CD14-positive monocyte (primary cell): ENCODE measurements at regions not wholly inside any gene's neighbourhood (a gene's known extent, or its start where the extent isn't known, plus 50 kb on each side); places are given as distances from the start of the nearest gene placed in this dataset.
A peak's percentile ranks its signal among the peaks of the same experiment; 100 is the strongest.

Experiments used
- DNase-seq, 3 donors: peaks; one replicate each; pipeline ENCODE4 v3.0.0-alpha.2; 2011 to 2022
- H2AFZ ChIP-seq: 2 replicates; pipeline ENCODE4 v1.6.0; 2012; ENCODE audit warnings: mild to moderate bottlenecking, low read depth, low read length, inconsistent platforms; ENCODE audit not compliant: insufficient read depth, poor library complexity, severe bottlenecking
- H3K27ac ChIP-seq, 2 donors: 1 replicate in 1 of 2; 2 replicates in 1 of 2; pipeline ENCODE4 v1.5.1; 2012 to 2013; ENCODE audit warnings: low read length in 2 of 2, control low read depth in 1 of 2, inconsistent platforms in 1 of 2, low read depth in 1 of 2, mild to moderate bottlenecking in 1 of 2
- H3K27me3 ChIP-seq, 2 donors: one replicate each; pipeline versions ENCODE4 v1.6.0 to v1.6.1; 2011 to 2013; ENCODE audit warnings: low read length in 2 of 2; ENCODE audit not compliant: control insufficient read depth in 2 of 2, insufficient read depth in 2 of 2
- H3K36me3 ChIP-seq, 2 donors: replicated peaks in 1 of 2; 1 replicate in 1 of 2; 2 replicates in 1 of 2; pipeline versions ENCODE4 v1.5.1 to v1.6.1; 2012 to 2013; ENCODE audit warnings: low read length in 2 of 2, control low read depth in 1 of 2, inconsistent platforms in 1 of 2, mild to moderate bottlenecking in 1 of 2; ENCODE audit not compliant: insufficient read depth in 2 of 2, control insufficient read depth in 1 of 2
- H3K4me1 ChIP-seq, 2 donors: 1 replicate in 1 of 2; 2 replicates in 1 of 2; pipeline versions ENCODE4 v1.5.1 to v1.6.1; 2012 to 2013; ENCODE audit warnings: low read length in 2 of 2, control low read depth in 1 of 2, inconsistent platforms in 1 of 2, mild to moderate bottlenecking in 1 of 2, moderate library complexity in 1 of 2; ENCODE audit not compliant: insufficient read depth in 2 of 2, control insufficient read depth in 1 of 2
- H3K4me2 ChIP-seq: replicated peaks from 2 replicates; pipeline ENCODE3; 2012; ENCODE audit warnings: low read length, moderate library complexity, mild to moderate bottlenecking; ENCODE audit not compliant: poor library complexity, severe bottlenecking; ENCODE audit errors: extremely low read depth
- H3K4me3 ChIP-seq, 3 experiments: fragments of 200-600 bp in 1 of 3; sonication (generic) in 1 of 3; replicated peaks in 1 of 3; 1 replicate in 2 of 3; 2 replicates in 1 of 3; pipeline ENCODE4 v1.5.1; 2011 to 2013; ENCODE audit warnings: low read length in 3 of 3, mild to moderate bottlenecking in 3 of 3, control low read depth in 2 of 3, low read depth in 2 of 3, inconsistent platforms in 1 of 3, moderate library complexity in 1 of 3
- H3K79me2 ChIP-seq: 2 replicates; pipeline ENCODE4 v1.6.0; 2012; ENCODE audit warnings: mild to moderate bottlenecking, control low read depth, inconsistent platforms, low read length, moderate library complexity; ENCODE audit not compliant: insufficient read depth
- H3K9ac ChIP-seq: 2 replicates; pipeline ENCODE4 v1.6.0; 2017; ENCODE audit warnings: low read length, mild to moderate bottlenecking; ENCODE audit not compliant: insufficient read depth, poor library complexity, severe bottlenecking
- H3K9me3 ChIP-seq, 2 donors: replicated peaks in 1 of 2; 1 replicate in 1 of 2; 2 replicates in 1 of 2; pipeline versions ENCODE4 v1.5.1 to v1.6.1; 2012 to 2013; ENCODE audit warnings: low read length in 2 of 2, control low read depth in 1 of 2; ENCODE audit not compliant: control insufficient read depth in 1 of 2, insufficient read depth in 1 of 2
- H4K20me1 ChIP-seq: 2 replicates; pipeline ENCODE4 v1.6.0; 2012; ENCODE audit warnings: mild to moderate bottlenecking, low read length, control low read depth, moderate library complexity; ENCODE audit not compliant: insufficient read depth
- H3K27ac Mint-ChIP-seq, 7 donors: one replicate each; pipeline ENCODE4 v1.8.0; 2020; ENCODE audit warnings: mild to moderate bottlenecking in 7 of 7, mixed read lengths in 7 of 7, moderate library complexity in 6 of 7, inconsistent platforms in 2 of 7
- H3K27me3 Mint-ChIP-seq, 3 donors: one replicate each; pipeline ENCODE4 v1.8.0; 2021 to 2022; ENCODE audit warnings: low read depth in 3 of 3, mild to moderate bottlenecking in 3 of 3, mixed read lengths in 3 of 3, moderate library complexity in 3 of 3, inconsistent platforms in 1 of 3
- H3K36me3 Mint-ChIP-seq, 2 donors: one replicate each; pipeline ENCODE4 v1.8.0; 2020; ENCODE audit warnings: mixed read lengths in 2 of 2, inconsistent platforms in 1 of 2, mild to moderate bottlenecking in 1 of 2
- H3K4me1 Mint-ChIP-seq: one replicate; pipeline ENCODE4 v1.8.0; 2020; ENCODE audit warnings: mild to moderate bottlenecking, mixed read lengths
- H3K4me3 Mint-ChIP-seq, 2 donors: one replicate each; pipeline ENCODE4 v1.8.0; 2020; ENCODE audit warnings: mild to moderate bottlenecking in 2 of 2, mixed read lengths in 2 of 2, moderate library complexity in 1 of 2
- H3K9me3 Mint-ChIP-seq, 7 donors: one replicate each; pipeline ENCODE4 v1.8.0; 2020 to 2022; ENCODE audit warnings: mixed read lengths in 7 of 7, mild to moderate bottlenecking in 6 of 7, moderate library complexity in 6 of 7, inconsistent platforms in 2 of 7
- WGBS: methylation state at CpG from one replicate; pipeline ENCODE4 v1.1.5; 2013; ENCODE audit warnings: missing lambda C conversion rate; ENCODE audit not compliant: insufficient coverage; 5-methylcytosine and 5-hydroxymethylcytosine counted together
- intact Hi-C, 2 donors: fragments of 100-400 bp; cut with micrococcal nuclease; formaldehyde crosslinking; loops; one replicate each; pipeline versions ENCODE4 v1.15.0 to v1.15.1; 2023
- TF ChIP-seq, protein P1 (sequence below): fragments of 200-600 bp; IDR thresholded peaks from one replicate; pipeline ENCODE4 v1.8.0; 2022; ENCODE audit warnings: antibody characterized with exemption, mild to moderate bottlenecking

- H4K20me1 ChIP-seq = no peaks in the 10 kb centered on the region
- peak overlapping the region in 1 of 3 experiments; percentile 37 for H3K4me3 ChIP-seq
- peaks cover 34% of the 10 kb centered on the region for H3K4me1 Mint-ChIP-seq
- H3K27ac Mint-ChIP-seq = peak overlapping the region; percentile 44 to 87 (median 85)
- intact Hi-C loops = no loop called here
- no peaks in the 10 kb centered on the region for H3K36me3 Mint-ChIP-seq
- H3K4me3 Mint-ChIP-seq = peak overlapping the region in 1 of 2 donors; percentile 54
- H3K9ac ChIP-seq = no peak overlapping the region
- H3K9me3 ChIP-seq = no peaks in the 10 kb centered on the region
- H3K9me3 Mint-ChIP-seq = peaks cover 0 to 7% (median 1%) of the 10 kb centered on the region in 7 donors
- no peaks in the 10 kb centered on the region for H3K79me2 ChIP-seq
- peaks cover 0 to 3% (median 1%) of the 10 kb centered on the region in 3 donors for H3K27me3 Mint-ChIP-seq
- TF ChIP-seq, protein P1, sequence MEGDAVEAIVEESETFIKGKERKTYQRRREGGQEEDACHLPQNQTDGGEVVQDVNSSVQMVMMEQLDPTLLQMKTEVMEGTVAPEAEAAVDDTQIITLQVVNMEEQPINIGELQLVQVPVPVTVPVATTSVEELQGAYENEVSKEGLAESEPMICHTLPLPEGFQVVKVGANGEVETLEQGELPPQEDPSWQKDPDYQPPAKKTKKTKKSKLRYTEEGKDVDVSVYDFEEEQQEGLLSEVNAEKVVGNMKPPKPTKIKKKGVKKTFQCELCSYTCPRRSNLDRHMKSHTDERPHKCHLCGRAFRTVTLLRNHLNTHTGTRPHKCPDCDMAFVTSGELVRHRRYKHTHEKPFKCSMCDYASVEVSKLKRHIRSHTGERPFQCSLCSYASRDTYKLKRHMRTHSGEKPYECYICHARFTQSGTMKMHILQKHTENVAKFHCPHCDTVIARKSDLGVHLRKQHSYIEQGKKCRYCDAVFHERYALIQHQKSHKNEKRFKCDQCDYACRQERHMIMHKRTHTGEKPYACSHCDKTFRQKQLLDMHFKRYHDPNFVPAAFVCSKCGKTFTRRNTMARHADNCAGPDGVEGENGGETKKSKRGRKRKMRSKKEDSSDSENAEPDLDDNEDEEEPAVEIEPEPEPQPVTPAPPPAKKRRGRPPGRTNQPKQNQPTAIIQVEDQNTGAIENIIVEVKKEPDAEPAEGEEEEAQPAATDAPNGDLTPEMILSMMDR = no peak
- no CpG with 5 or more reads among the region's 4 CpGs for WGBS
- H3K36me3 ChIP-seq = no peaks in the 10 kb centered on the region
- H2AFZ ChIP-seq = no peak overlapping the region
- H3K4me2 ChIP-seq = peak overlapping the region; percentile 45
- peaks cover 24 to 27% of the 10 kb centered on the region in 2 donors for H3K4me1 ChIP-seq
- H3K27ac ChIP-seq = peak overlapping the region in 1 of 2 donors; percentile 67
- H3K27me3 ChIP-seq = no peaks in the 10 kb centered on the region
- DNase-seq = peak; percentile 60 to 78 (median 77)
Observed at GRCh38 chr1:199878823-199879222, 148.7 kb upstream of the NR5A2 start.

GRCh38 chr1:199898654-199899053, 128.9 kb upstream of the NR5A2 start:
- no CpG with 5 or more reads among the region's 1 CpG for WGBS
- Histone ChIP-seq H3K9me3 (peaks cover 0 to 4% of the 10 kb centered on the region in 2 donors), H4K20me1 (no peaks in the 10 kb centered on the region), H3K9ac (no peak overlapping the region), H3K27ac (no peak overlapping the region), H3K4me1 (no peaks in the 10 kb centered on the region), H2AFZ (no peak overlapping the region), H3K27me3 (no peaks in the 10 kb centered on the region), H3K4me2 (no peak overlapping the region), H3K36me3 (no peaks in the 10 kb centered on the region), H3K79me2 (no peaks in the 10 kb centered on the region), H3K4me3 (no peak overlapping the region)
- Mint-ChIP-seq H3K4me3 (no peak overlapping the region), H3K27ac (no peak overlapping the region), H3K4me1 (no peaks in the 10 kb centered on the region), H3K27me3 (peaks cover 0 to 2% (median 1%) of the 10 kb centered on the region in 3 donors), H3K9me3 (peaks cover 0 to 15% (median 7%) of the 10 kb centered on the region in 7 donors), H3K36me3 (no peaks in the 10 kb centered on the region)
- intact Hi-C loops = no loop called here
- DNase-seq = no peak
- TF ChIP-seq, protein P1 = no peak
